Gastroesophageal sphincter (tissue), 3 donors: ENCODE measurements at regions not wholly inside any gene's neighbourhood (a gene's known extent, or its start where the extent isn't known, plus 50 kb on each side); places are given as distances from the start of the nearest gene placed in this dataset.

ENCODE experiments used
- POLR2A ChIP-seq, 2 donors: fragments of 450-650 bp; IDR thresholded peaks; one replicate each; pipeline ENCODE4 v1.6.1; 2017; ENCODE audit warnings: antibody characterized with exemption in 2 of 2, mild to moderate bottlenecking in 2 of 2, moderate library complexity in 1 of 2
- TF ChIP-seq, protein P1 (sequence below), 4 experiments: fragments of 200-600 bp in 2 of 4; fragments of 450-650 bp in 2 of 4; sonication (generic) in 1 of 4; IDR thresholded peaks; one replicate each; pipeline ENCODE4 v1.5.1; 2017 to 2019; ENCODE audit warnings: antibody characterized with exemption in 4 of 4, mild to moderate bottlenecking in 2 of 4, moderate library complexity in 2 of 4

- TF ChIP-seq, protein P1, sequence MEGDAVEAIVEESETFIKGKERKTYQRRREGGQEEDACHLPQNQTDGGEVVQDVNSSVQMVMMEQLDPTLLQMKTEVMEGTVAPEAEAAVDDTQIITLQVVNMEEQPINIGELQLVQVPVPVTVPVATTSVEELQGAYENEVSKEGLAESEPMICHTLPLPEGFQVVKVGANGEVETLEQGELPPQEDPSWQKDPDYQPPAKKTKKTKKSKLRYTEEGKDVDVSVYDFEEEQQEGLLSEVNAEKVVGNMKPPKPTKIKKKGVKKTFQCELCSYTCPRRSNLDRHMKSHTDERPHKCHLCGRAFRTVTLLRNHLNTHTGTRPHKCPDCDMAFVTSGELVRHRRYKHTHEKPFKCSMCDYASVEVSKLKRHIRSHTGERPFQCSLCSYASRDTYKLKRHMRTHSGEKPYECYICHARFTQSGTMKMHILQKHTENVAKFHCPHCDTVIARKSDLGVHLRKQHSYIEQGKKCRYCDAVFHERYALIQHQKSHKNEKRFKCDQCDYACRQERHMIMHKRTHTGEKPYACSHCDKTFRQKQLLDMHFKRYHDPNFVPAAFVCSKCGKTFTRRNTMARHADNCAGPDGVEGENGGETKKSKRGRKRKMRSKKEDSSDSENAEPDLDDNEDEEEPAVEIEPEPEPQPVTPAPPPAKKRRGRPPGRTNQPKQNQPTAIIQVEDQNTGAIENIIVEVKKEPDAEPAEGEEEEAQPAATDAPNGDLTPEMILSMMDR (IDR thresholded peaks at IDR 0.05), result no peak
- TF ChIP-seq POLR2A (IDR thresholded peaks at IDR 0.05), result no peak
These were observed 975.3 kb upstream of the SOX9 start for GRCh38 chr17:71145486-71145885.
